NCI-H82 (cell line): ENCODE measurements at regions not wholly inside any gene's neighbourhood (a gene's known extent, or its start where the extent isn't known, plus 50 kb on each side); places are given as distances from the start of the nearest gene placed in this dataset.

Experiments used
- DNase-seq: peaks from one replicate; lab custom pipeline; 2025; lab: John Stamatoyannopoulos, UW

GRCh38 chr5:8981496-8981895 lies 564.4 kb downstream of the SEMA5A start:
- DNase-seq, result no peak

- no peak for DNase-seq
Observed at GRCh38 chr5:8984386-8984785, 561.5 kb downstream of the SEMA5A start.
